ENCODE measurements at regions not wholly inside any gene's neighbourhood (a gene's known extent, or its start where the extent isn't known, plus 50 kb on each side); places are given as distances from the start of the nearest gene placed in this dataset.

DNA sequence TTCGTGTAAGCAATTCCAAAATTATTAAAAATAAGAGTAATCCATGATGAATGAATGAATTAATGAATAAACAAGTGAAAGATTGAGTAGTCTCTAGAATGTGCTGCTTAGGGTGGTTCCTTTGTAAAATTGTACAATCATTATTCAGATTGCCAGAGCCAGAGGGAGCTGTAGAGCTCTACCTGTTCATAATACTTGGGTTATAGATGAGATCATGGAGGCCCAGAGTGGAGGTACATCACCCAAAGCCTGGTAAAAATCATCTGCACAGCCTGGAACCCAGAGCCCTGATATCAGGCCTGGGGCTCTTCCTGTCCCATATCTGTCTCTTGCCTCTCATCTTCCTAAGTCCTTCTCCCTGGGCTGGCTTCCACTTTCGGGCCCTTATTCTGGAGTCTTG lies 297.2 kb downstream of the RPLP1 start:
- no peak overlapping the region for H3K4me2 ChIP-seq

DNA sequence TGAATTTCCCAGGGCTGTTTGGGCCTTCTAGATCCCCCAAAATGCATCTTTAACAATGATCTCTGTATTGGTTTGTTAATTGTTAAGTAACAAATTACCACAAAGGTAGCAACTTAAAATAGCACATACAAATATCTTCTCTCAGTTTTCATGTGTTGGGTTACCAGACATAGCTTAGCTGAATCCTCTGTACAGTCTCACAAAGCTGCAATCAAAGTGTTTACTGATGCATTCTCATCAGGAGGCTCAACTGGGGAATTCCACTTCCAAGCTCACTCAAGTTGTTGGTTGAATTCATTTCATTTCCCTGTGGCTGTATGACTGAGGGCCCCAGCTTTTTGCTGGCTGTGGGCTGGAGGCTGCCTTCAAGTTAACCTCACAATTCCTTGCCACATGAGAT lies 297.6 kb downstream of the RPLP1 start:
- H3K9me2 ChIP-seq, result no peaks in the 10 kb centered on the region
- H4K20me1 ChIP-seq (ENCODE audit: insufficient read depth), result no peaks in the 10 kb centered on the region
- no peak for DNase-seq
- no peak overlapping the region for H3K9ac ChIP-seq
- H2AFZ ChIP-seq (ENCODE audit: low read depth), result no peak overlapping the region
- no peak overlapping the region for H3K4me3 ChIP-seq (ENCODE audit: low read depth in 2 of 2, low read length in 1 of 2)
- H3K79me2 ChIP-seq (ENCODE audit: insufficient read depth), result no peaks in the 10 kb centered on the region
- H3K4me1 ChIP-seq (ENCODE audit: control insufficient read depth in 1 of 2, insufficient read depth in 2 of 2, low read depth in 1 of 2, low read length in 1 of 2), result peaks cover 0 to 5% of the 10 kb centered on the region in 2 experiments; a peak in 1 of 4 replicates
- no peaks in the 10 kb centered on the region for H3K36me3 ChIP-seq (replicated peaks in 1 of 2; ENCODE audit: control insufficient read depth in 1 of 2, insufficient read depth in 2 of 2, low read length in 1 of 2)
- H3K27ac ChIP-seq (ENCODE audit: low read depth in 2 of 2, low read length in 1 of 2), result no peak overlapping the region
- H3K27me3 ChIP-seq (ENCODE audit: insufficient read depth), result no peaks in the 10 kb centered on the region
- TF ChIP-seq TCF12 (IDR thresholded peaks at IDR 0.05) (no peak), JUND (IDR thresholded peaks at IDR 0.05) (no peak), TEAD4 (IDR thresholded peaks at IDR 0.05; ENCODE audit: borderline replicate concordance, insufficient read depth) (no peak), RFX5 (IDR thresholded peaks at IDR 0.05; ENCODE audit: low read length) (no peak), EZH2phosphoT487 (IDR thresholded peaks at IDR 0.05; ENCODE audit: borderline replicate concordance, low read depth) (no peak), SIN3A (IDR thresholded peaks at IDR 0.05; ENCODE audit: borderline replicate concordance, low read depth, low read length) (no peak), YY1 (IDR thresholded peaks at IDR 0.05; ENCODE audit: low read depth) (no peak), FOXJ3 (CRISPR knock-in tag; IDR thresholded peaks at IDR 0.05) (no peak)
- TF ChIP-seq, protein P1, sequence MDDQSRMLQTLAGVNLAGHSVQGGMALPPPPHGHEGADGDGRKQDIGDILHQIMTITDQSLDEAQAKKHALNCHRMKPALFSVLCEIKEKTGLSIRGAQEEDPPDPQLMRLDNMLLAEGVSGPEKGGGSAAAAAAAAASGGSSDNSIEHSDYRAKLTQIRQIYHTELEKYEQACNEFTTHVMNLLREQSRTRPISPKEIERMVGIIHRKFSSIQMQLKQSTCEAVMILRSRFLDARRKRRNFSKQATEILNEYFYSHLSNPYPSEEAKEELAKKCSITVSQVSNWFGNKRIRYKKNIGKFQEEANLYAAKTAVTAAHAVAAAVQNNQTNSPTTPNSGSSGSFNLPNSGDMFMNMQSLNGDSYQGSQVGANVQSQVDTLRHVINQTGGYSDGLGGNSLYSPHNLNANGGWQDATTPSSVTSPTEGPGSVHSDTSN (IDR thresholded peaks at IDR 0.05), result no peak
- H3F3A ChIP-seq (replicated peaks; ENCODE audit: insufficient read depth), result no peaks in the 10 kb centered on the region
- CTCF ChIA-PET, result no interaction called here
- no peak overlapping the region for H3K4me2 ChIP-seq
- peaks cover 7% of the 10 kb centered on the region; the same call in 1 of the 2 replicates for H3K9me3 ChIP-seq
- POLR2A ChIA-PET, result no interaction called here

More for the DNA sequence above, 297.2 kb downstream of the RPLP1 start:
- TF ChIP-seq GABPA (IDR thresholded peaks at IDR 0.05; ENCODE audit: low read depth), result no peak
- TF ChIP-seq, protein P2, sequence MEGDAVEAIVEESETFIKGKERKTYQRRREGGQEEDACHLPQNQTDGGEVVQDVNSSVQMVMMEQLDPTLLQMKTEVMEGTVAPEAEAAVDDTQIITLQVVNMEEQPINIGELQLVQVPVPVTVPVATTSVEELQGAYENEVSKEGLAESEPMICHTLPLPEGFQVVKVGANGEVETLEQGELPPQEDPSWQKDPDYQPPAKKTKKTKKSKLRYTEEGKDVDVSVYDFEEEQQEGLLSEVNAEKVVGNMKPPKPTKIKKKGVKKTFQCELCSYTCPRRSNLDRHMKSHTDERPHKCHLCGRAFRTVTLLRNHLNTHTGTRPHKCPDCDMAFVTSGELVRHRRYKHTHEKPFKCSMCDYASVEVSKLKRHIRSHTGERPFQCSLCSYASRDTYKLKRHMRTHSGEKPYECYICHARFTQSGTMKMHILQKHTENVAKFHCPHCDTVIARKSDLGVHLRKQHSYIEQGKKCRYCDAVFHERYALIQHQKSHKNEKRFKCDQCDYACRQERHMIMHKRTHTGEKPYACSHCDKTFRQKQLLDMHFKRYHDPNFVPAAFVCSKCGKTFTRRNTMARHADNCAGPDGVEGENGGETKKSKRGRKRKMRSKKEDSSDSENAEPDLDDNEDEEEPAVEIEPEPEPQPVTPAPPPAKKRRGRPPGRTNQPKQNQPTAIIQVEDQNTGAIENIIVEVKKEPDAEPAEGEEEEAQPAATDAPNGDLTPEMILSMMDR (IDR thresholded peaks at IDR 0.05), result peak; percentile 29
- TF ChIP-seq RAD21 (IDR thresholded peaks at IDR 0.05; ENCODE audit: low read length), result 0 out of 2 replicates have a peak, but pooled peaks have one; percentile 15
- TF ChIP-seq, protein P1 (IDR thresholded peaks at IDR 0.05), result no peak
- Histone ChIP-seq H3K9ac (no peak overlapping the region), H2AFZ (ENCODE audit: low read depth) (no peak overlapping the region), H3K79me2 (ENCODE audit: insufficient read depth) (no peaks in the 10 kb centered on the region), H4K20me1 (ENCODE audit: insufficient read depth) (no peaks in the 10 kb centered on the region), H3K36me3 (replicated peaks in 1 of 2; ENCODE audit: control insufficient read depth in 1 of 2, insufficient read depth in 2 of 2, low read length in 1 of 2) (no peaks in the 10 kb centered on the region), H3K27ac (ENCODE audit: low read depth in 2 of 2, low read length in 1 of 2) (no peak overlapping the region), H3F3A (replicated peaks; ENCODE audit: insufficient read depth) (no peaks in the 10 kb centered on the region), H3K9me3 (peaks cover 7% of the 10 kb centered on the region; the same call in 1 of the 2 replicates), H3K9me2 (no peaks in the 10 kb centered on the region), H3K4me3 (ENCODE audit: low read depth in 2 of 2, low read length in 1 of 2) (no peak overlapping the region), H3K4me1 (ENCODE audit: control insufficient read depth in 1 of 2, insufficient read depth in 2 of 2, low read depth in 1 of 2, low read length in 1 of 2) (peaks cover 0 to 5% of the 10 kb centered on the region in 2 experiments; a peak in 1 of 4 replicates), H3K27me3 (ENCODE audit: insufficient read depth) (no peaks in the 10 kb centered on the region; the same call in 1 of the 2 replicates)
- POLR2A ChIA-PET, result no interaction called here
- CTCF ChIA-PET, result interaction anchor here (0.7 kb wide), 1 partner anchor 11 kb away, joined by 6 read pairs; no protein-coding TSS in a partner anchor
- 45% methylated on average over 2 of the region's 2 CpGs for WGBS (ENCODE audit: low lambda C conversion rate)
- no peak for DNase-seq

All from SK-N-SH (cell line).